ENCODE measurements at regions not wholly inside any gene's neighbourhood (a gene's known extent, or its start where the extent isn't known, plus 50 kb on each side); places are given as distances from the start of the nearest gene placed in this dataset.

- no peak for TF ChIP-seq SMAD3 (CRISPR knock-in tag; IDR thresholded peaks at IDR 0.05; ENCODE audit: borderline replicate concordance)
Observed at GRCh38 chrX:13239272-13239671, 80.6 kb downstream of the ATXN3L start (continued).

DNA sequence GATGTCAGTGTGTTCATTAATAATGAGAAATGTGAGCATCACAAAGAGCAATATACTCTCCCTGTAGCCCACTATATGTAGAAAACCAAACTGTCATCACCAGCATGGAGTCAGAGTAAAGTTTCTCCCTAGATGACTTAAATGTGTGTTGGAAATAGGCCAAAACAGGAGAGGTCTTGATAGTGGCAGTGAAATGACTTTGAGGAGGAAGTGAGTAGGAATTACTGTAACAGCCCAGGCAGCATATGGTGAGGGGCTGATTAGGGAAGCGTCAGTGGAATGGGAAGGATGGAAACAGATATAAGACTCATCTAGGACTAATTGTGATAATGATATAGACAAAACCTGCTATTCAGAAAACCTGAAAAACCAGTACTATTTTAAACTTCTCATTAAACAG lies 83.9 kb downstream of the ATXN3L start:
- TF ChIP-seq ATF1 (CRISPR knock-in tag; IDR thresholded peaks at IDR 0.05) (no peak), ZNF121 (CRISPR knock-in tag; IDR thresholded peaks at IDR 0.05) (no peak), ZNF671 (CRISPR knock-in tag; IDR thresholded peaks at IDR 0.05) (no peak), ZNF219 (CRISPR knock-in tag; IDR thresholded peaks at IDR 0.05; ENCODE audit: borderline replicate concordance) (no peak)
- TF ChIP-seq, protein P1, sequence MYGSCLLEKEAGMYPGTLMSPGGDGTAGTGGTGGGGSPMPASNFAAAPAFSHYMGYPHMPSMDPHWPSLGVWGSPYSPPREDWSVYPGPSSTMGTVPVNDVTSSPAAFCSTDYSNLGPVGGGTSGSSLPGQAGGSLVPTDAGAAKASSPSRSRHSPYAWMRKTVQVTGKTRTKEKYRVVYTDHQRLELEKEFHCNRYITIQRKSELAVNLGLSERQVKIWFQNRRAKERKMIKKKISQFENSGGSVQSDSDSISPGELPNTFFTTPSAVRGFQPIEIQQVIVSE (CRISPR knock-in tag; IDR thresholded peaks at IDR 0.05; ENCODE audit: borderline replicate concordance): no peak
- H3K36me3 Mint-ChIP-seq: no peaks in the 10 kb centered on the region
- H3K27me3 Mint-ChIP-seq (ENCODE audit: low read depth): no peaks in the 10 kb centered on the region
- H3K27ac Mint-ChIP-seq: no peak overlapping the region
- no peaks in the 10 kb centered on the region for H3K9me3 Mint-ChIP-seq
- H3K4me3 Mint-ChIP-seq: no peak overlapping the region
- CTCF ChIA-PET: no interaction called here
- DNase-seq (ENCODE audit: low spot score) (no peak), ATAC-seq (no peak)
- POLR2A ChIA-PET: no interaction called here
- peaks cover 11% of the 10 kb centered on the region for H3K4me1 Mint-ChIP-seq

DNA sequence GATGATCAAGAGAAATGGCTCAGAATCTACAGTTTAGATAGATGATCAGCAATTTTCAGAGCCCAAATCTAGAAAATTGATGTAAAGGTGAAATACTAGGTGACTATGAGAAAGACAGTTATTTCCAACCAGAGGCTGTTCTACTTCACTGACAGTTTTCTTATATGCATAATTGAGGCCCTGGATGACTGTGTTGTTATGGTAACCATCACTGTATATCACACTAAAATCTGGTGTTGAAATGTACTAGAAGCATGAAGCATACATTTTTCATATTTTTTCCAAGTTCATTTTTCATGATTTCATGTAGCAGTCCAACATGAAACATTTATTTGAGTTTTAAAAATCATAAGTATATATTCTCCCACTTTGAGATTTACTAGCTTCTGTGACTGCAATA lies 87.4 kb downstream of the ATXN3L start:
- H3K36me3 Mint-ChIP-seq: no peaks in the 10 kb centered on the region
- ATAC-seq (no peak), DNase-seq (ENCODE audit: low spot score) (no peak)
- no peaks in the 10 kb centered on the region for H3K27me3 Mint-ChIP-seq (ENCODE audit: low read depth)
- ChIA-PET CTCF (no interaction called here), POLR2A (no interaction called here)
- no peak overlapping the region for H3K27ac Mint-ChIP-seq
- no peaks in the 10 kb centered on the region for H3K9me3 Mint-ChIP-seq
- H3K4me3 Mint-ChIP-seq: no peak overlapping the region
- no peaks in the 10 kb centered on the region for H3K4me1 Mint-ChIP-seq
- TF ChIP-seq HMGA2 (CRISPR knock-in tag; IDR thresholded peaks at IDR 0.05) (no peak), ZNF138 (CRISPR knock-in tag; conservative IDR thresholded peaks at IDR 0.05) (no peak), ESRRA (CRISPR knock-in tag; IDR thresholded peaks at IDR 0.05; ENCODE audit: borderline replicate concordance) (no peak), ZNF121 (CRISPR knock-in tag; IDR thresholded peaks at IDR 0.05) (no peak), GRHL2 (CRISPR knock-in tag; IDR thresholded peaks at IDR 0.05; ENCODE audit: insufficient replicate concordance, severe bottlenecking) (no peak), TEAD1 (CRISPR knock-in tag; IDR thresholded peaks at IDR 0.05) (no peak), SOX15 (CRISPR knock-in tag; IDR thresholded peaks at IDR 0.05) (no peak)
- TF ChIP-seq, protein P2, sequence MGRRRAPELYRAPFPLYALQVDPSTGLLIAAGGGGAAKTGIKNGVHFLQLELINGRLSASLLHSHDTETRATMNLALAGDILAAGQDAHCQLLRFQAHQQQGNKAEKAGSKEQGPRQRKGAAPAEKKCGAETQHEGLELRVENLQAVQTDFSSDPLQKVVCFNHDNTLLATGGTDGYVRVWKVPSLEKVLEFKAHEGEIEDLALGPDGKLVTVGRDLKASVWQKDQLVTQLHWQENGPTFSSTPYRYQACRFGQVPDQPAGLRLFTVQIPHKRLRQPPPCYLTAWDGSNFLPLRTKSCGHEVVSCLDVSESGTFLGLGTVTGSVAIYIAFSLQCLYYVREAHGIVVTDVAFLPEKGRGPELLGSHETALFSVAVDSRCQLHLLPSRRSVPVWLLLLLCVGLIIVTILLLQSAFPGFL (CRISPR knock-in tag; IDR thresholded peaks at IDR 0.05; ENCODE audit: borderline replicate concordance): no peak
- TF ChIP-seq, protein P3, sequence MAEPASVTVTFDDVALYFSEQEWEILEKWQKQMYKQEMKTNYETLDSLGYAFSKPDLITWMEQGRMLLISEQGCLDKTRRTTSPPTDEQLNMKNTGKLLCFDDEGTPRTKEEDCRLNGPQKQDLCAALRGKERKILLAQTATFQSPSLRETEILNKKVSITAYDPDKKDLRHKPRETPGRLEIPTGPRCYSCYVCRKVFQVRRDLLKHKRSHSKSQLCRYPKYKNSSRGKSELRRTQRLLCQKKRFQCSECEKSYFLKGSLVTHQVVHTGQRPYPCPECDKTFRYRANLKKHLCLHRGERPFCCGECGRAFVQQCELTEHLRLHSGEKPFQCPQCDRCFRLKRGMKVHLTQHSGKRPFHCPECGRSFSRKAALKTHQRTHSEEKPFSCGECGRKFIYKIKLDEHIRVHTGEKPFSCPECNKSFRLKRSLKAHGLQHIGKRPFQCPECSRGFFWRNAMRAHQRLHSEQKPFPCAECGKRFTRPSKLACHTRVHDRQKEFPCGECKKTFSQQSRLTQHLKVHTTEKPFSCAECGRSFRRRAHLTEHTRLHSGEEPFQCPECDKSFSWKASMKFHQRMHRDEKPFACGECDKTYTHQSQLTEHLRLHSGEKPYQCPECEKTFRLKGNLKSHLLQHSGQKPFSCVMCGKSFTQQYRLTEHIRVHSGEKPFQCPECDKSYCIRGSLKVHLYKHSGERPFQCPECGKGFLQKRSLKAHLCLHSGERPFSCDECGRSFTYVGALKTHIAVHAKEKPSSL (CRISPR knock-in tag; conservative IDR thresholded peaks at IDR 0.05): no peak
- TF ChIP-seq, protein P4, sequence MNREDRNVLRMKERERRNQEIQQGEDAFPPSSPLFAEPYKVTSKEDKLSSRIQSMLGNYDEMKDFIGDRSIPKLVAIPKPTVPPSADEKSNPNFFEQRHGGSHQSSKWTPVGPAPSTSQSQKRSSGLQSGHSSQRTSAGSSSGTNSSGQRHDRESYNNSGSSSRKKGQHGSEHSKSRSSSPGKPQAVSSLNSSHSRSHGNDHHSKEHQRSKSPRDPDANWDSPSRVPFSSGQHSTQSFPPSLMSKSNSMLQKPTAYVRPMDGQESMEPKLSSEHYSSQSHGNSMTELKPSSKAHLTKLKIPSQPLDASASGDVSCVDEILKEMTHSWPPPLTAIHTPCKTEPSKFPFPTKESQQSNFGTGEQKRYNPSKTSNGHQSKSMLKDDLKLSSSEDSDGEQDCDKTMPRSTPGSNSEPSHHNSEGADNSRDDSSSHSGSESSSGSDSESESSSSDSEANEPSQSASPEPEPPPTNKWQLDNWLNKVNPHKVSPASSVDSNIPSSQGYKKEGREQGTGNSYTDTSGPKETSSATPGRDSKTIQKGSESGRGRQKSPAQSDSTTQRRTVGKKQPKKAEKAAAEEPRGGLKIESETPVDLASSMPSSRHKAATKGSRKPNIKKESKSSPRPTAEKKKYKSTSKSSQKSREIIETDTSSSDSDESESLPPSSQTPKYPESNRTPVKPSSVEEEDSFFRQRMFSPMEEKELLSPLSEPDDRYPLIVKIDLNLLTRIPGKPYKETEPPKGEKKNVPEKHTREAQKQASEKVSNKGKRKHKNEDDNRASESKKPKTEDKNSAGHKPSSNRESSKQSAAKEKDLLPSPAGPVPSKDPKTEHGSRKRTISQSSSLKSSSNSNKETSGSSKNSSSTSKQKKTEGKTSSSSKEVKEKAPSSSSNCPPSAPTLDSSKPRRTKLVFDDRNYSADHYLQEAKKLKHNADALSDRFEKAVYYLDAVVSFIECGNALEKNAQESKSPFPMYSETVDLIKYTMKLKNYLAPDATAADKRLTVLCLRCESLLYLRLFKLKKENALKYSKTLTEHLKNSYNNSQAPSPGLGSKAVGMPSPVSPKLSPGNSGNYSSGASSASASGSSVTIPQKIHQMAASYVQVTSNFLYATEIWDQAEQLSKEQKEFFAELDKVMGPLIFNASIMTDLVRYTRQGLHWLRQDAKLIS (CRISPR knock-in tag; IDR thresholded peaks at IDR 0.05; ENCODE audit: borderline replicate concordance): no peak
- TF ChIP-seq, protein P5, sequence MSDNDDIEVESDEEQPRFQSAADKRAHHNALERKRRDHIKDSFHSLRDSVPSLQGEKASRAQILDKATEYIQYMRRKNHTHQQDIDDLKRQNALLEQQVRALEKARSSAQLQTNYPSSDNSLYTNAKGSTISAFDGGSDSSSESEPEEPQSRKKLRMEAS (CRISPR knock-in tag; IDR thresholded peaks at IDR 0.05): no peak
- TF ChIP-seq, protein P6, sequence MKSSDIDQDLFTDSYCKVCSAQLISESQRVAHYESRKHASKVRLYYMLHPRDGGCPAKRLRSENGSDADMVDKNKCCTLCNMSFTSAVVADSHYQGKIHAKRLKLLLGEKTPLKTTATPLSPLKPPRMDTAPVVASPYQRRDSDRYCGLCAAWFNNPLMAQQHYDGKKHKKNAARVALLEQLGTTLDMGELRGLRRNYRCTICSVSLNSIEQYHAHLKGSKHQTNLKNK (CRISPR knock-in tag; IDR thresholded peaks at IDR 0.05): no peak
- TF ChIP-seq, protein P7, sequence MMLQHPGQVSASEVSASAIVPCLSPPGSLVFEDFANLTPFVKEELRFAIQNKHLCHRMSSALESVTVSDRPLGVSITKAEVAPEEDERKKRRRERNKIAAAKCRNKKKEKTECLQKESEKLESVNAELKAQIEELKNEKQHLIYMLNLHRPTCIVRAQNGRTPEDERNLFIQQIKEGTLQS (CRISPR knock-in tag; conservative IDR thresholded peaks at IDR 0.05): no peak
- TF ChIP-seq, protein P8, sequence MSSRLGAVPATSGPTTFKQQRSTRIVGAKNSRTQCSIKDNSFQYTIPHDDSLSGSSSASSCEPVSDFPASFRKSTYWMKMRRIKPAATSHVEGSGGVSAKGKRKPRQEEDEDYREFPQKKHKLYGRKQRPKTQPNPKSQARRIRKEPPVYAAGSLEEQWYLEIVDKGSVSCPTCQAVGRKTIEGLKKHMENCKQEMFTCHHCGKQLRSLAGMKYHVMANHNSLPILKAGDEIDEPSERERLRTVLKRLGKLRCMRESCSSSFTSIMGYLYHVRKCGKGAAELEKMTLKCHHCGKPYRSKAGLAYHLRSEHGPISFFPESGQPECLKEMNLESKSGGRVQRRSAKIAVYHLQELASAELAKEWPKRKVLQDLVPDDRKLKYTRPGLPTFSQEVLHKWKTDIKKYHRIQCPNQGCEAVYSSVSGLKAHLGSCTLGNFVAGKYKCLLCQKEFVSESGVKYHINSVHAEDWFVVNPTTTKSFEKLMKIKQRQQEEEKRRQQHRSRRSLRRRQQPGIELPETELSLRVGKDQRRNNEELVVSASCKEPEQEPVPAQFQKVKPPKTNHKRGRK (CRISPR knock-in tag; IDR thresholded peaks at IDR 0.05; ENCODE audit: borderline replicate concordance): no peak

Data from WTC11 (cell line).